Lower leg skin (tissue), 4 donors: ENCODE measurements at regions not wholly inside any gene's neighbourhood (a gene's known extent, or its start where the extent isn't known, plus 50 kb on each side); places are given as distances from the start of the nearest gene placed in this dataset.

Experiments used
- DNase-seq, 2 donors: peaks; one replicate each; pipeline ENCODE4 v3.0.0-alpha.2; 2019; ENCODE audit warnings: low spot score in 2 of 2
- H3K4me3 ChIP-seq: fragments of 200-600 bp; sonication (generic); 2 replicates; pipeline ENCODE4 v1.5.1; 2017; ENCODE audit warnings: mild to moderate bottlenecking, low read depth; ENCODE audit not compliant: poor library complexity, severe bottlenecking
- POLR2A ChIP-seq, 2 donors: fragments of 450-650 bp; IDR thresholded peaks; one replicate each; pipeline ENCODE4 v1.6.1; 2016 to 2017; ENCODE audit warnings: antibody characterized with exemption in 2 of 2, mild to moderate bottlenecking in 1 of 2, moderate library complexity in 1 of 2
- WGBS, 2 donors: methylation state at CpG; one replicate each; pipeline ENCODE4 v1.1.5; 2018; 5-methylcytosine and 5-hydroxymethylcytosine counted together
- intact Hi-C: fragments of 100-400 bp; cut with DNase I; formaldehyde crosslinking; loops from one replicate; pipeline ENCODE4 v1.15.0; 2023; ENCODE audit warnings: low total_unique reads
- TF ChIP-seq, protein P1 (sequence below), 3 donors: fragments of 450-650 bp; IDR thresholded peaks; one replicate each; pipeline ENCODE4 v1.5.1; 2016; ENCODE audit warnings: antibody characterized with exemption in 3 of 3, mild to moderate bottlenecking in 3 of 3, moderate library complexity in 2 of 3

DNA sequence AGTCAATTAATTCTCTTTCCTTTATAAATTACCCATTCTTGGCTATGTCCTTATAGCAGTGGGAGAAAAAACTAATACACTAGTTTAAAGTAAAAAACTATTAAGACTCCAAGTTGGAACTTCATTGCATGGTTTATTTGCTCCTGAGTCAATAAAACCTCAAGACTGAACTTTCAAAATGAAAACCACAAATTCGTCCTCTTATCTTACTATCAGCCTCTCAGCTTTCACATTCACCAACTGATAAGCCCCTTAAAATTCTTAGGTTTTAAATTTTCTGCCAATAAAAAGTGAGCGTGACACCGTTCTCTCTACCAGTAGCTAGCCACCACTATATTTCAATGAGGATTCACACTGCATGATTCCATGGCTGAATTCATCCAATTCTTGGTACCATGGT, 346.4 kb upstream of the NPSR1 start:
- H3K4me3 ChIP-seq, result no peak overlapping the region
- 75 to 82% methylated on average over 3 of the region's 3 CpGs for WGBS, 2 donors
- intact Hi-C loops, result no loop called here
- no peak for TF ChIP-seq POLR2A (IDR thresholded peaks at IDR 0.05)
- TF ChIP-seq, protein P1, sequence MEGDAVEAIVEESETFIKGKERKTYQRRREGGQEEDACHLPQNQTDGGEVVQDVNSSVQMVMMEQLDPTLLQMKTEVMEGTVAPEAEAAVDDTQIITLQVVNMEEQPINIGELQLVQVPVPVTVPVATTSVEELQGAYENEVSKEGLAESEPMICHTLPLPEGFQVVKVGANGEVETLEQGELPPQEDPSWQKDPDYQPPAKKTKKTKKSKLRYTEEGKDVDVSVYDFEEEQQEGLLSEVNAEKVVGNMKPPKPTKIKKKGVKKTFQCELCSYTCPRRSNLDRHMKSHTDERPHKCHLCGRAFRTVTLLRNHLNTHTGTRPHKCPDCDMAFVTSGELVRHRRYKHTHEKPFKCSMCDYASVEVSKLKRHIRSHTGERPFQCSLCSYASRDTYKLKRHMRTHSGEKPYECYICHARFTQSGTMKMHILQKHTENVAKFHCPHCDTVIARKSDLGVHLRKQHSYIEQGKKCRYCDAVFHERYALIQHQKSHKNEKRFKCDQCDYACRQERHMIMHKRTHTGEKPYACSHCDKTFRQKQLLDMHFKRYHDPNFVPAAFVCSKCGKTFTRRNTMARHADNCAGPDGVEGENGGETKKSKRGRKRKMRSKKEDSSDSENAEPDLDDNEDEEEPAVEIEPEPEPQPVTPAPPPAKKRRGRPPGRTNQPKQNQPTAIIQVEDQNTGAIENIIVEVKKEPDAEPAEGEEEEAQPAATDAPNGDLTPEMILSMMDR (IDR thresholded peaks at IDR 0.05), result no peak
- no peak for DNase-seq

DNA sequence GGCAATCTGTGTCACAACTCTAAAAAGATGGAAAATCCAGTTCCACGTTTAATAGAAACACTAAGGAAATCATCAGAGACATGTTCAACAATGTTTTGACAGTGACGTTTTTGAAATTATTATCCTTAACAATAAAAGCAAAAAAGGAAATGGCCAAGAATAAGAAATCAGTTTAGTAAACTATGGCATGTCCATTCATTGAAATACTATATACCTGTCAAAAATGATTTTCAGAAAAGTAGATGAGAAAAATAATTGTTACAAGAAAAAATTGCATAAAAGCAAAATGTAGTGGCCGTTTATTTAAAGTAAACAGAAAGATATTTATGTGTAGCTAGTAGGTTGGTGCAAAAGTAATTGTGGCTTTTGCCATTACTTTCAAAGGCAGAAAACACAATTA, 345.4 kb upstream of the NPSR1 start:
- WGBS, 2 donors, result 85 to 91% methylated on average over 3 of the region's 3 CpGs
- H3K4me3 ChIP-seq, result no peak overlapping the region
- no peak for DNase-seq
- intact Hi-C loops, result no loop called here
- TF ChIP-seq POLR2A (IDR thresholded peaks at IDR 0.05), result no peak
- TF ChIP-seq, protein P1 (IDR thresholded peaks at IDR 0.05), result no peak

DNA sequence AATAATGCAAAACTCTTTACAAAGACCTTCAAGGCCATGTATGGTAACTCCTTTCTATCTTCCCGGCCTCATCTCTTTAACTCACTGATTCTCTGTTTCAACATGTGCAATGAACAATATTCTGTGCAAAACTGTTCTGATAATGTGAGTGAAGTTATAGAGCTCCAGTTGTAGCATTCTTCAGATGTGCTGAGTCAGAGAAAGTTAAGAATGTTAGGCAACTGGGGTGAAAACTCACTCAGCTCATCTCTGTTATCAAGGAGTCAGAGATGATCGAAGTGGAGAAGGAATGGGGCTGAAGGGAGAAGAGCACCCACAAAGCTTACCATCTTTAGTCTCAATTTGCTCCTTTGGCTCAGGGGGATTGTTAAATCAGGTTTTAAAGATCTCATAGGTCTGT, 344.7 kb upstream of the NPSR1 start:
- H3K4me3 ChIP-seq, result no peak overlapping the region
- WGBS, 2 donors, result 94 to 98% methylated on average over 2 of the region's 2 CpGs
- no peak for DNase-seq
- intact Hi-C loops, result no loop called here
- no peak for TF ChIP-seq POLR2A (IDR thresholded peaks at IDR 0.05)
- TF ChIP-seq, protein P1 (IDR thresholded peaks at IDR 0.05), result no peak

DNA sequence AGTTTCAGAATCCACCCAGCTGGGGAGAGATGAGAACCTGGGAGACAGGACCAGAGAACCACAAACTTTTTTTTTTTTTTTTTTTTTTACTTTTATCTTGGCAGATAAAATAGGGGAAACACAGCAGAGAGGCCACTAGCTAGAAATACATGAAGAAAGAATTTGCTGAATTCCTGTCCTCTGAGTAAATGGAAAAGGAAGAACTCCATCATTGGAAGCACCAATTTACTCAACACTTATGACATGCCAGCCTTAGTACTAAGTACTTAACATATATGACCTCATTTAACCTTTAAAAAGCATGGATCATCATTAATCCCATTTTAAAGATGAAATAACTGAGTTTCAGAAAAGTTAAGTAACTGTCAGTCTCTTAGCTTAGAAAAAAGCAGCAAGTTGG, 343.0 kb upstream of the NPSR1 start:
- DNase-seq, result no peak
- TF ChIP-seq POLR2A (IDR thresholded peaks at IDR 0.05), result no peak
- TF ChIP-seq, protein P1 (IDR thresholded peaks at IDR 0.05), result no peak
- intact Hi-C loops, result no loop called here
- H3K4me3 ChIP-seq, result no peak overlapping the region

DNA sequence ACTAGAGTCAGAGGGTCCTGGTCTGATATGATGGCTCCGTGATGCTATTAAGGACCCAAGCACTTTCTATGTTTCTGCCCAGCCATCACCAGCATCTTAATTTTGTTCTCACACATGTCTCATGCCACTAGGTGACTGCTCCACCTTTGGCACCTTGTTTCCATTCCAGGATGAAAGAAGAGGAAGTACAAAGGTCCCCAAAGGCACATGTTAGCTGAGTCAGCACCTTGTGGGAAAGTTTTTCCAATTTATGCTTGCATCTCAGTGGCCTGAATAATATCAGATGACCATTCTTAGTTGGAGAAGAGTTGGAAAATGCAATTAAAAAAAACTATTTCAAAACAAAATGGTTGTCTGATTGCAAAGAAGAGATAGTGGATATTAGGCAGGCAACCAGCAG, 341.0 kb upstream of the NPSR1 start:
- no peak overlapping the region for H3K4me3 ChIP-seq
- no peak for DNase-seq
- intact Hi-C loops, result no loop called here
- TF ChIP-seq POLR2A (IDR thresholded peaks at IDR 0.05), result no peak
- 94 to 97% methylated on average over 1 of the region's 1 CpG for WGBS, 2 donors

DNA sequence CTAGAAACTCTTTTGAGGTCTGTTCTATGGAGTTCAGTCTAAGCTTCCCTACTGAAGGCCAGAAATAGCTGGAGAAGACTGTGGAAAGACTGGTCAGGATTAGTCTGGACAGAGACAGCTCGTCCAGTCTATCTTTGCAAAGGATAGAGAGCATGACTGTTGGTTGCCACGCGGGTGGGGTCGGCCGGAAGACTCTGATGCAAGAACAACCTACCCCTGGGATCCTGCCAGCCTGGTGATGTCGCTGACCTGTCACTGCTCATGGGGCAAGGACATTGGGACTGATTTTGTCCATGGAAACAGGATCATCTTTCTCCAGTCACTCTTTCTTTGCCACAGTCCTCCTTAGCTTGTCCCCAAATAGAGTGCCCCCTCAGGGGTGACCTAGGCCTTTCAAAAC, 337.6 kb upstream of the NPSR1 start:
- DNase-seq, result no peak
- WGBS, 2 donors, result 69 to 74% methylated on average over 6 of the region's 6 CpGs
- TF ChIP-seq POLR2A (IDR thresholded peaks at IDR 0.05), result no peak
- TF ChIP-seq, protein P1 (IDR thresholded peaks at IDR 0.05), result no peak
- no peak overlapping the region for H3K4me3 ChIP-seq
- intact Hi-C loops, result no loop called here
